H1 (cell line): ENCODE measurements at regions not wholly inside any gene's neighbourhood (a gene's known extent, or its start where the extent isn't known, plus 50 kb on each side); places are given as distances from the start of the nearest gene placed in this dataset.

Source experiments
- CTCF ChIA-PET: fragments of 300-600 bp; sonication (Branson Sonifier 250); formaldehyde crosslinking; loops from one replicate; lab custom pipeline; 2021; ENCODE audit not compliant: partially characterized antibody; lab: Charles Lee
- POLR2A ChIA-PET: fragments of 300-600 bp; sonication (Branson Sonifier 250); formaldehyde crosslinking; loops from one replicate; lab custom pipeline; 2021; ENCODE audit warnings: inconsistent platforms; ENCODE audit not compliant: partially characterized antibody; lab: Charles Lee
- DNase-seq, 2 experiments: peaks; one replicate each; pipeline versions ENCODE4 v3.0.0 to v3.0.0-alpha.2; 2010 to 2022; ENCODE audit warnings: low spot score in 2 of 2, low read depth in 1 of 2, mixed read lengths in 1 of 2
- FAIRE-seq: peaks from 2 replicates; lab custom pipeline; 2011; peaks lifted over from hg19 to GRCh38; lab: Jason Lieb, UNC
- H2AFZ ChIP-seq: 2 replicates; pipeline ENCODE4 v1.8.1; 2012; ENCODE audit warnings: low read length, inconsistent platforms
- H2AK5ac ChIP-seq: 2 replicates; pipeline ENCODE4 v1.6.1; 2013; ENCODE audit warnings: low read depth, low read length
- H2BK120ac ChIP-seq: replicated peaks from 2 replicates; pipeline ENCODE3; 2013; ENCODE audit warnings: low read depth, low read length, inconsistent platforms
- H2BK12ac ChIP-seq: 2 replicates; pipeline ENCODE4 v1.6.1; 2013; ENCODE audit warnings: low read depth, low read length
- H2BK15ac ChIP-seq: 2 replicates; pipeline ENCODE4 v1.6.1; 2013; ENCODE audit warnings: low read length
- H2BK20ac ChIP-seq: 2 replicates; pipeline ENCODE4 v1.6.1; 2013; ENCODE audit warnings: low read length
- H2BK5ac ChIP-seq: 2 replicates; pipeline ENCODE4 v1.6.1; 2013; ENCODE audit warnings: low read depth, low read length
- H3K14ac ChIP-seq: 2 replicates; pipeline ENCODE4 v1.6.1; 2013; ENCODE audit warnings: inconsistent platforms; ENCODE audit not compliant: insufficient read length
- H3K18ac ChIP-seq: 2 replicates; pipeline ENCODE4 v1.6.1; 2013; ENCODE audit warnings: low read length; ENCODE audit errors: extremely low read depth
- H3K23ac ChIP-seq: 2 replicates; pipeline ENCODE4 v1.6.1; 2013; ENCODE audit warnings: inconsistent platforms; ENCODE audit not compliant: insufficient read length
- H3K23me2 ChIP-seq: 2 replicates; pipeline ENCODE4 v1.6.1; 2013; ENCODE audit warnings: low read depth, low read length
- H3K27ac ChIP-seq: 2 replicates; pipeline ENCODE4 v1.6.1; 2011; ENCODE audit warnings: low read depth, low read length, inconsistent platforms
- H3K27me3 ChIP-seq, 4 experiments: replicated peaks in 1 of 4; 1 replicate in 1 of 4; 2 replicates in 3 of 4; pipeline versions ENCODE4 v1.6.1 to v1.8.1; 2011 to 2013; ENCODE audit warnings: low read length in 3 of 4, mild to moderate bottlenecking in 3 of 4, inconsistent platforms in 2 of 4, mixed read lengths in 2 of 4, moderate library complexity in 1 of 4; ENCODE audit not compliant: control insufficient read depth in 3 of 4, insufficient read depth in 3 of 4; ENCODE audit errors: extremely low read depth in 1 of 4
- H3K36me3 ChIP-seq, 4 experiments: 2 replicates each; pipeline versions ENCODE4 v1.6.1 to v1.8.1; 2011 to 2013; ENCODE audit warnings: mild to moderate bottlenecking in 4 of 4, low read length in 3 of 4, moderate library complexity in 2 of 4, control low read depth in 1 of 4, inconsistent platforms in 1 of 4; ENCODE audit not compliant: insufficient read depth in 4 of 4, control insufficient read depth in 2 of 4
- H3K4ac ChIP-seq: replicated peaks from 2 replicates; pipeline ENCODE3; 2013; ENCODE audit warnings: low read length, low read depth, mixed read lengths, inconsistent platforms; ENCODE audit not compliant: insufficient read length
- H3K4me1 ChIP-seq, 4 experiments: replicated peaks in 1 of 4; 1 replicate in 1 of 4; 2 replicates in 3 of 4; pipeline versions ENCODE4 v1.6.1 to v1.8.1; 2011 to 2013; ENCODE audit warnings: low read length in 3 of 4, inconsistent platforms in 2 of 4, mixed read lengths in 1 of 4; ENCODE audit not compliant: insufficient read depth in 4 of 4, control insufficient read depth in 3 of 4
- H3K4me2 ChIP-seq, 2 experiments: 2 replicates each; pipeline versions ENCODE4 v1.6.1 to v1.8.1; 2011 to 2013; ENCODE audit warnings: low read depth in 2 of 2, low read length in 2 of 2, control low read depth in 1 of 2, inconsistent platforms in 1 of 2, mild to moderate bottlenecking in 1 of 2; ENCODE audit not compliant: insufficient read depth in 1 of 2
- H3K4me3 ChIP-seq, 4 experiments: fragments of 200-600, 300-600 bp in 1 of 4; sonication (generic), shearing (Covaris generic), sonication (Bioruptor Twin) in 1 of 4; 2 replicates each; pipeline versions ENCODE4 v1.5.1 to v1.8.1; 2011 to 2016; ENCODE audit warnings: low read length in 4 of 4, low read depth in 3 of 4, control low read depth in 2 of 4, inconsistent platforms in 2 of 4, mild to moderate bottlenecking in 2 of 4, mixed read lengths in 1 of 4, moderate library complexity in 1 of 4; ENCODE audit not compliant: insufficient read depth in 2 of 4; ENCODE audit errors: extremely low read depth in 1 of 4
- H3K56ac ChIP-seq: replicated peaks from 2 replicates; pipeline ENCODE3; 2013; ENCODE audit warnings: low read depth, mild to moderate bottlenecking, mixed read lengths, low read length, inconsistent platforms; ENCODE audit not compliant: insufficient read length
- H3K79me1 ChIP-seq: 2 replicates; pipeline ENCODE4 v1.6.1; 2013; ENCODE audit warnings: low read depth, low read length, control low read depth
- H3K79me2 ChIP-seq, 2 experiments: 2 replicates each; pipeline versions ENCODE4 v1.6.1 to v1.8.1; 2012 to 2013; ENCODE audit warnings: low read length in 2 of 2, mild to moderate bottlenecking in 2 of 2, inconsistent platforms in 1 of 2; ENCODE audit not compliant: insufficient read depth in 2 of 2, control insufficient read depth in 1 of 2
- H3K9ac ChIP-seq, 4 experiments: replicated peaks in 1 of 4; 1 replicate in 1 of 4; 2 replicates in 3 of 4; pipeline versions ENCODE4 v1.6.1 to v1.8.1; 2011 to 2013; ENCODE audit warnings: low read depth in 3 of 4, low read length in 3 of 4, control low read depth in 2 of 4, mild to moderate bottlenecking in 2 of 4, moderate library complexity in 2 of 4, inconsistent platforms in 1 of 4; ENCODE audit errors: extremely low read depth in 1 of 4
- H3K9me3 ChIP-seq, 2 experiments: 2 replicates each; pipeline versions ENCODE4 v1.6.1 to v1.8.1; 2012 to 2013; ENCODE audit warnings: mild to moderate bottlenecking in 2 of 2, moderate library complexity in 2 of 2, control low read depth in 1 of 2, inconsistent platforms in 1 of 2, low read depth in 1 of 2, low read length in 1 of 2, mixed read lengths in 1 of 2; ENCODE audit not compliant: insufficient read depth in 2 of 2
- H4K20me1 ChIP-seq, 2 experiments: replicated peaks in 1 of 2; 2 replicates each; pipeline versions ENCODE3 to v1.8.1; 2011 to 2013; ENCODE audit warnings: inconsistent platforms in 2 of 2, low read length in 2 of 2, mild to moderate bottlenecking in 1 of 2; ENCODE audit not compliant: insufficient read depth in 2 of 2, control insufficient read depth in 1 of 2
- H4K5ac ChIP-seq: 2 replicates; pipeline ENCODE4 v1.6.1; 2013; ENCODE audit warnings: low read length, low read depth, mixed read lengths, inconsistent platforms; ENCODE audit not compliant: insufficient read length
- H4K8ac ChIP-seq: 2 replicates; pipeline ENCODE4 v1.8.0; 2013; ENCODE audit warnings: mild to moderate bottlenecking, moderate library complexity, low read length, inconsistent platforms; ENCODE audit not compliant: insufficient read depth; ENCODE audit errors: extremely low read depth
- H4K91ac ChIP-seq: replicated peaks from 2 replicates; pipeline ENCODE3; 2013; ENCODE audit warnings: low read length, mixed read lengths, inconsistent platforms; ENCODE audit not compliant: insufficient read length
- BACH1 ChIP-seq: IDR thresholded peaks from 2 replicates; pipeline ENCODE4 v1.6.1; 2012; ENCODE audit warnings: low read length, improper control_type of control experiment
- BRCA1 ChIP-seq: IDR thresholded peaks from 2 replicates; pipeline ENCODE4 v1.6.1; 2012; ENCODE audit warnings: low read depth, low read length, improper control_type of control experiment
- CHD1 ChIP-seq: IDR thresholded peaks from 2 replicates; pipeline ENCODE4 v1.6.1; 2012; ENCODE audit warnings: low read depth, low read length, improper control_type of control experiment
- EGR1 ChIP-seq: IDR thresholded peaks from 2 replicates; pipeline ENCODE4 v1.6.1; 2011; ENCODE audit warnings: low read depth, low read length, borderline replicate concordance
- GTF2F1 ChIP-seq: IDR thresholded peaks from 2 replicates; pipeline ENCODE4 v1.6.1; 2012; ENCODE audit warnings: low read depth, low read length, improper control_type of control experiment, borderline replicate concordance
- HDAC6 ChIP-seq: IDR thresholded peaks from one replicate; pipeline ENCODE4 v1.7.1; 2012; ENCODE audit warnings: low read depth, mild to moderate bottlenecking, inconsistent platforms, low read length, moderate library complexity
- NRF1 ChIP-seq: IDR thresholded peaks from 2 replicates; pipeline ENCODE4 v1.6.1; 2011; ENCODE audit warnings: mild to moderate bottlenecking, low read depth, low read length, improper control_type of control experiment
- POLR2A ChIP-seq, 2 experiments: IDR thresholded peaks; 1 replicate in 1 of 2; 2 replicates in 1 of 2; pipeline ENCODE4 v1.6.1; 2011; ENCODE audit warnings: low read depth in 2 of 2, low read length in 2 of 2, mild to moderate bottlenecking in 2 of 2; ENCODE audit errors: control extremely low read depth in 1 of 2
- RBBP5 ChIP-seq: IDR thresholded peaks from 2 replicates; pipeline ENCODE4 v1.7.1; 2012; ENCODE audit warnings: low read depth, mild to moderate bottlenecking, inconsistent platforms, low read length, moderate library complexity, borderline replicate concordance
- RXRA ChIP-seq: IDR thresholded peaks from 2 replicates; pipeline ENCODE4 v1.6.1; 2011; ENCODE audit warnings: low read depth, mild to moderate bottlenecking, low read length, moderate library complexity; ENCODE audit not compliant: insufficient read depth
- SIN3A ChIP-seq, 2 experiments: IDR thresholded peaks in 1 of 2; conservative IDR thresholded peaks in 1 of 2; 2 replicates each; pipeline ENCODE4 v1.6.1; 2011 to 2012; ENCODE audit warnings: low read length in 2 of 2, improper control_type of control experiment in 1 of 2, low read depth in 1 of 2, mild to moderate bottlenecking in 1 of 2
- SIRT6 ChIP-seq: IDR thresholded peaks from one replicate; pipeline ENCODE4 v1.7.1; 2012; ENCODE audit warnings: low read length, inconsistent platforms
- SP2 ChIP-seq: IDR thresholded peaks from 2 replicates; pipeline ENCODE4 v1.6.1; 2012; ENCODE audit warnings: mild to moderate bottlenecking, low read length, inconsistent platforms
- SP4 ChIP-seq: IDR thresholded peaks from 2 replicates; pipeline ENCODE4 v1.6.1; 2012; ENCODE audit warnings: low read length, inconsistent platforms
- SRF ChIP-seq: IDR thresholded peaks from 2 replicates; pipeline ENCODE4 v1.6.1; 2011; ENCODE audit warnings: mild to moderate bottlenecking, low read depth, low read length, moderate library complexity
- YY1 ChIP-seq: IDR thresholded peaks from 2 replicates; pipeline ENCODE4 v1.6.1; 2011; ENCODE audit warnings: low read depth, mild to moderate bottlenecking, low read length
- ZNF274 ChIP-seq: IDR thresholded peaks from 2 replicates; pipeline ENCODE4 v1.7.0; 2012; ENCODE audit warnings: low read length, borderline replicate concordance; ENCODE audit errors: extremely low read depth
- TF ChIP-seq, protein P1 (sequence below): IDR thresholded peaks from 2 replicates; pipeline ENCODE4 v1.6.1; 2012; ENCODE audit warnings: inconsistent platforms

DNA sequence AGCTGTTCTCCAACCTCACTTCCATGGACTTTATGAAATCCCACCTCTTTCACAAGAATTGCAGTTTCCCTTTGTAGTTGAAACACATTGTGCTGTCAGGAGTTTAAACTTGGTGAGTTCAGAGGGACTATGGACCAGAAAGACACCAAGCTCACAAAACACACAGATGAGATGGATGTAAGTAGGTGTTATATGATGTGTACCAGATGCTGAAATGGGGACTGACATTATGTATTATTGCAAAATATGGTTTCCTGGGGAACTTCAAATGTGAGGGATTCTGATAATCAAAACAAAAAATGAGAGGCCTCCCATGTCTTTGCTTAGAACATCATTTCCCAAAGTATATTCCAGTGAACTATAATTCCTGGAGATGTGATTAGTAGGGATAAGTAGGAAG lies 401.1 kb upstream of the ARID1B start:
- H3K4ac ChIP-seq, result no peak overlapping the region
- H4K91ac ChIP-seq, result no peak overlapping the region
- H4K20me1 ChIP-seq, result no peaks in the 10 kb centered on the region
- H2BK20ac ChIP-seq, result no peak overlapping the region
- H2BK15ac ChIP-seq, result no peak overlapping the region
- H4K8ac ChIP-seq, result no peak overlapping the region
- ChIA-PET POLR2A (no interaction called here), CTCF (no interaction called here)
- H3K23me2 ChIP-seq, result no peaks in the 10 kb centered on the region
- H3K9ac ChIP-seq, result no peak overlapping the region
- no peaks in the 10 kb centered on the region for H3K9me3 ChIP-seq
- H3K56ac ChIP-seq, result no peak overlapping the region
- H2BK12ac ChIP-seq, result no peak overlapping the region
- H3K14ac ChIP-seq, result no peak overlapping the region
- no peak overlapping the region for H2BK5ac ChIP-seq
- FAIRE-seq, result no peak
- no peaks in the 10 kb centered on the region for H3K27me3 ChIP-seq
- no peaks in the 10 kb centered on the region for H3K36me3 ChIP-seq
- no peak overlapping the region for H2AFZ ChIP-seq
- no peak overlapping the region for H4K5ac ChIP-seq
- H3K4me1 ChIP-seq, result no peaks in the 10 kb centered on the region
- no peak overlapping the region for H3K4me3 ChIP-seq
- H3K18ac ChIP-seq, result no peak overlapping the region
- TF ChIP-seq HDAC6 (no peak), SP2 (no peak), SRF (no peak), POLR2A (IDR thresholded peaks at IDR 0.05; ENCODE audit: control extremely low read depth in 1 of 2, low read depth in 2 of 2, low read length in 2 of 2) (no peak), BRCA1 (no peak), SP4 (no peak), GTF2F1 (no peak), NRF1 (no peak), ZNF274 (no peak), RXRA (no peak), EGR1 (no peak), CHD1 (no peak), RBBP5 (no peak), YY1 (no peak), SIRT6 (no peak), BACH1 (no peak), SIN3A (conservative IDR thresholded peaks at IDR 0.05 in 1 of 2, IDR thresholded peaks at IDR 0.05 in 1 of 2; ENCODE audit: low read depth in 1 of 2, low read length in 2 of 2) (no peak)
- TF ChIP-seq, protein P1, sequence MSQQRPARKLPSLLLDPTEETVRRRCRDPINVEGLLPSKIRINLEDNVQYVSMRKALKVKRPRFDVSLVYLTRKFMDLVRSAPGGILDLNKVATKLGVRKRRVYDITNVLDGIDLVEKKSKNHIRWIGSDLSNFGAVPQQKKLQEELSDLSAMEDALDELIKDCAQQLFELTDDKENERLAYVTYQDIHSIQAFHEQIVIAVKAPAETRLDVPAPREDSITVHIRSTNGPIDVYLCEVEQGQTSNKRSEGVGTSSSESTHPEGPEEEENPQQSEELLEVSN, result no peak
- TF ChIP-seq, all 59 proteins: peak for 0
- no peaks in the 10 kb centered on the region for H3K79me2 ChIP-seq
- no peak overlapping the region for H3K4me2 ChIP-seq
- DNase-seq, result no peak
- no peak overlapping the region for H3K23ac ChIP-seq
- no peak overlapping the region for H2AK5ac ChIP-seq
- no peak overlapping the region for H2BK120ac ChIP-seq
- no peaks in the 10 kb centered on the region for H3K79me1 ChIP-seq
- no peak overlapping the region for H3K27ac ChIP-seq
